ENCODE measurements at regions not wholly inside any gene's neighbourhood (a gene's known extent, or its start where the extent isn't known, plus 50 kb on each side); places are given as distances from the start of the nearest gene placed in this dataset.

GRCh38 chr14:98858158-98858557 is 413.8 kb downstream of the BCL11B start:
- no peak for TF ChIP-seq CTCF (IDR thresholded peaks at IDR 0.05; ENCODE audit: control extremely low read depth, extremely low read depth)
- no peaks in the 10 kb centered on the region for H3K36me3 ChIP-seq (ENCODE audit: control insufficient read depth in 4 of 4, insufficient read depth in 4 of 4, low read length in 4 of 4)
- no peak overlapping the region for H3K4me3 ChIP-seq
- no peak for ATAC-seq (ENCODE audit: insufficient read depth, low FRiP score)
- H3K27me3 ChIP-seq (ENCODE audit: control insufficient read depth in 3 of 3, insufficient read depth in 3 of 3, low read length in 2 of 3): no peaks in the 10 kb centered on the region
- H3K4me1 ChIP-seq (ENCODE audit: control insufficient read depth in 5 of 5, insufficient read depth in 5 of 5, low read length in 5 of 5): no peaks in the 10 kb centered on the region
- no peak overlapping the region for H3K27ac ChIP-seq (ENCODE audit: low read depth in 1 of 2, low read length in 1 of 2)
- no peak for DNase-seq
- WGBS, 2 donors: 89 to 91% methylated on average over 7 of the region's 7 CpGs
- no peak overlapping the region for H3K9ac ChIP-seq (ENCODE audit: insufficient read depth in 1 of 2, low read length in 2 of 2)
- H3K9me3 ChIP-seq (ENCODE audit: control insufficient read depth in 4 of 4, insufficient read depth in 3 of 4, low read length in 3 of 4): no peaks in the 10 kb centered on the region

- no peaks in the 10 kb centered on the region for H3K36me3 ChIP-seq (ENCODE audit: control insufficient read depth in 4 of 4, insufficient read depth in 4 of 4, low read length in 4 of 4)
- no peak for DNase-seq
- TF ChIP-seq CTCF (IDR thresholded peaks at IDR 0.05; ENCODE audit: control extremely low read depth, extremely low read depth): no peak
- no peak overlapping the region for H3K9ac ChIP-seq (ENCODE audit: insufficient read depth in 1 of 2, low read length in 2 of 2)
- no peaks in the 10 kb centered on the region for H3K4me1 ChIP-seq (ENCODE audit: control insufficient read depth in 5 of 5, insufficient read depth in 5 of 5, low read length in 5 of 5)
- H3K27ac ChIP-seq (ENCODE audit: low read depth in 1 of 2, low read length in 1 of 2): no peak overlapping the region
- no peak overlapping the region for H3K4me3 ChIP-seq
- WGBS, 2 donors: 85 to 90% methylated on average over 10 of the region's 10 CpGs
- no peaks in the 10 kb centered on the region for H3K27me3 ChIP-seq (ENCODE audit: control insufficient read depth in 3 of 3, insufficient read depth in 3 of 3, low read length in 2 of 3)
- ATAC-seq (ENCODE audit: insufficient read depth, low FRiP score): no peak
- H3K9me3 ChIP-seq (ENCODE audit: control insufficient read depth in 4 of 4, insufficient read depth in 3 of 4, low read length in 3 of 4): no peaks in the 10 kb centered on the region
Measured at GRCh38 chr14:98858561-98858960, 413.4 kb downstream of the BCL11B start.

GRCh38 chr14:98859301-98859700 is 412.7 kb downstream of the BCL11B start:
- no peaks in the 10 kb centered on the region for H3K9me3 ChIP-seq (ENCODE audit: control insufficient read depth in 4 of 4, insufficient read depth in 3 of 4, low read length in 3 of 4)
- no peak overlapping the region for H3K9ac ChIP-seq (ENCODE audit: insufficient read depth in 1 of 2, low read length in 2 of 2)
- ATAC-seq (ENCODE audit: insufficient read depth, low FRiP score): no peak
- no peaks in the 10 kb centered on the region for H3K36me3 ChIP-seq (ENCODE audit: control insufficient read depth in 4 of 4, insufficient read depth in 4 of 4, low read length in 4 of 4)
- no peak overlapping the region for H3K4me3 ChIP-seq
- 57 to 67% methylated on average over 2 of the region's 2 CpGs for WGBS, 2 donors
- H3K4me1 ChIP-seq (ENCODE audit: control insufficient read depth in 5 of 5, insufficient read depth in 5 of 5, low read length in 5 of 5): no peaks in the 10 kb centered on the region
- no peak for DNase-seq
- no peak overlapping the region for H3K27ac ChIP-seq (ENCODE audit: low read depth in 1 of 2, low read length in 1 of 2)
- no peaks in the 10 kb centered on the region for H3K27me3 ChIP-seq (ENCODE audit: control insufficient read depth in 3 of 3, insufficient read depth in 3 of 3, low read length in 2 of 3)
- TF ChIP-seq CTCF (IDR thresholded peaks at IDR 0.05; ENCODE audit: control extremely low read depth, extremely low read depth): no peak

GRCh38 chr14:98864211-98864610 is 407.8 kb downstream of the BCL11B start:
- TF ChIP-seq CTCF (IDR thresholded peaks at IDR 0.05; ENCODE audit: control extremely low read depth, extremely low read depth): no peak
- ATAC-seq (ENCODE audit: insufficient read depth, low FRiP score): no peak
- peaks cover 0 to 2% (median 0%) of the 10 kb centered on the region in 4 donors for H3K9me3 ChIP-seq (ENCODE audit: control insufficient read depth in 4 of 4, insufficient read depth in 3 of 4, low read length in 3 of 4)
- no peaks in the 10 kb centered on the region for H3K36me3 ChIP-seq (ENCODE audit: control insufficient read depth in 4 of 4, insufficient read depth in 4 of 4, low read length in 4 of 4)
- H3K9ac ChIP-seq (ENCODE audit: insufficient read depth in 1 of 2, low read length in 2 of 2): no peak overlapping the region
- no peaks in the 10 kb centered on the region for H3K4me1 ChIP-seq (ENCODE audit: control insufficient read depth in 5 of 5, insufficient read depth in 5 of 5, low read length in 5 of 5)
- H3K27me3 ChIP-seq (ENCODE audit: control insufficient read depth in 3 of 3, insufficient read depth in 3 of 3, low read length in 2 of 3): no peaks in the 10 kb centered on the region
- no peak overlapping the region for H3K4me3 ChIP-seq
- no peak overlapping the region for H3K27ac ChIP-seq (ENCODE audit: low read depth in 1 of 2, low read length in 1 of 2)
- DNase-seq: no peak
- 86 to 88% methylated on average over 2 of the region's 2 CpGs for WGBS, 2 donors

Data from lung (tissue), 11 donors.